Stimulated activated CD8-positive, alpha-beta memory T cell treated with anti-CD3 and anti-CD28 coated beads, Interleukin-12 subunit alpha, Interleukin-12 subunit beta, amount 100 ng/mL, for 4 hours (primary cell): ENCODE measurements at regions not wholly inside any gene's neighbourhood (a gene's known extent, or its start where the extent isn't known, plus 50 kb on each side); places are given as distances from the start of the nearest gene placed in this dataset.
"Not testable (repeated sequence)": the region's sequence is repeated elsewhere in the genome, so short reads cannot be mapped to it uniquely, and the experiment has no call there.

Source experiments
- DNase-seq: peaks from one replicate; pipeline ENCODE4 v3.0.0-alpha.2; 2020; ENCODE audit warnings: low read depth

GRCh38 chrX:45669715-45670340 is 469.2 kb upstream of the DIPK2B start:
- no peak for DNase-seq

- no peak for DNase-seq
Observed at GRCh38 chrX:45668686-45669443, 468.2 kb upstream of the DIPK2B start.

GRCh38 chrX:45667666-45668065 is 467.0 kb upstream of the DIPK2B start:
- no peak for DNase-seq

- DNase-seq, result no peak
Observed at GRCh38 chrX:45664727-45665290, 464.1 kb upstream of the DIPK2B start.

- DNase-seq, result no peak
Observed at GRCh38 chrX:45660477-45660876, 459.8 kb upstream of the DIPK2B start.

- no peak for DNase-seq
Observed at GRCh38 chrX:45633419-45633818, 432.7 kb upstream of the DIPK2B start.

- no peak for DNase-seq
Observed at GRCh38 chrX:45632506-45632905, 431.8 kb upstream of the DIPK2B start.

- DNase-seq, result no peak
Observed at GRCh38 chrX:45630078-45630477, 429.4 kb upstream of the DIPK2B start.

GRCh38 chrX:45628041-45628440 is 427.4 kb upstream of the DIPK2B start:
- no peak for DNase-seq

- DNase-seq, result no peak
Observed at GRCh38 chrX:45623266-45623665, 422.6 kb upstream of the DIPK2B start.

GRCh38 chrX:45622538-45622937 is 421.9 kb upstream of the DIPK2B start:
- no peak for DNase-seq

- DNase-seq, result no peak
Observed at GRCh38 chrX:45622042-45622423, 421.4 kb upstream of the DIPK2B start.

- no peak for DNase-seq
Observed at GRCh38 chrX:45621376-45622041, 420.8 kb upstream of the DIPK2B start.

GRCh38 chrX:45619290-45619689 is 418.6 kb upstream of the DIPK2B start:
- DNase-seq, result no peak

GRCh38 chrX:45615591-45615990 is 414.9 kb upstream of the DIPK2B start:
- not testable (repeated sequence) for DNase-seq

- DNase-seq, result no peak
Observed at GRCh38 chrX:45614853-45615252, 414.2 kb upstream of the DIPK2B start.

- DNase-seq, result no peak
Observed at GRCh38 chrX:45602151-45602550, 401.5 kb upstream of the DIPK2B start.

- no peak for DNase-seq
Observed at GRCh38 chrX:45601052-45601451, 400.4 kb upstream of the DIPK2B start.

GRCh38 chrX:45598861-45599260 is 398.2 kb upstream of the DIPK2B start:
- DNase-seq, result no peak

- no peak for DNase-seq
Observed at GRCh38 chrX:45596188-45596808, 395.6 kb upstream of the DIPK2B start.

GRCh38 chrX:45592101-45592500 is 391.4 kb upstream of the DIPK2B start:
- DNase-seq, result no peak

- DNase-seq, result no peak
Observed at GRCh38 chrX:45591650-45592049, 391.0 kb upstream of the DIPK2B start.

- no peak for DNase-seq
Observed at GRCh38 chrX:45584717-45585116, 384.0 kb upstream of the DIPK2B start.
